Vagina (tissue), 2 donors: ENCODE measurements at regions not wholly inside any gene's neighbourhood (a gene's known extent, or its start where the extent isn't known, plus 50 kb on each side); places are given as distances from the start of the nearest gene placed in this dataset.

Source experiments
- POLR2A ChIP-seq, 2 donors: fragments of 450-650 bp; IDR thresholded peaks; one replicate each; pipeline ENCODE4 v1.6.1; 2017; ENCODE audit warnings: antibody characterized with exemption in 2 of 2, mild to moderate bottlenecking in 2 of 2, moderate library complexity in 2 of 2
- POLR2AphosphoS5 ChIP-seq, 2 donors: sonication (generic); formaldehyde crosslinking; IDR thresholded peaks; one replicate each; pipeline ENCODE4 v1.9.0; 2017; ENCODE audit warnings: antibody characterized with exemption in 2 of 2, mild to moderate bottlenecking in 2 of 2, low read depth in 1 of 2; ENCODE audit not compliant: insufficient read depth in 1 of 2

DNA sequence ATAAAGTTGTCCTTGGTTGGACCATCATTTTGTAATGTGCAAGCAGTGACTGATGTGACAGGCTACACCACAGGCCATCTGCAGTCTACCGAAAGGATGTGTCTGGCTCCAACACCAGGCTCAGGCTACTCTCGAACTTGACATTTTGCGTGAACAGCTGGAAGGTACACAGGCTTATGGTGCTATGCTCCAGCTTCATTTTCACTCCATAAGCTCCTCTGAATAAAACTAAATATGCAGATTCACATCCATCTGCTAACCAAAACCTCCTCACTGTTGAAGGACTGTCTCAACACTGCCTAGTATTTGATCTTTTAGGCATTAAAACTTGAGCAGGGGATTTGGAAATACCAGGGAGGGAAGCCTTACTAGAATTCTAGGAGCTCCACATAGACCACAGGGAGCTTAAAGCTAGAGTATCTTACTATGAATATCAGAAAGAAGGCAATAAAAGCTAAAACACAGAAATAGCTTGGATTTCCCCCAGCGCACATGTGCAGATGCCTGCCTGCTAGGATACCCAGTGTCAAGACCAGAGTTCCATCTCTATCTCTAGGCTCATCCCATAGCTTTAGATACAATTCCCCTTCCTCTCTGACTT, 383.9 kb upstream of the FAT3 start:
- TF ChIP-seq POLR2A (IDR thresholded peaks at IDR 0.05) (no peak), POLR2AphosphoS5 (IDR thresholded peaks at IDR 0.05; ENCODE audit: insufficient read depth in 1 of 2, low read depth in 1 of 2) (no peak)
